Stimulated activated CD8-positive, alpha-beta memory T cell treated with anti-CD3 and anti-CD28 coated beads, Interleukin-15, amount 100 ng/mL, for 1 hour (primary cell): ENCODE measurements at regions not wholly inside any gene's neighbourhood (a gene's known extent, or its start where the extent isn't known, plus 50 kb on each side); places are given as distances from the start of the nearest gene placed in this dataset.
"Not testable (repeated sequence)": the region's sequence is repeated elsewhere in the genome, so short reads cannot be mapped to it uniquely, and the experiment has no call there.

Experiments
- DNase-seq: peaks from one replicate; pipeline ENCODE4 v3.0.0-alpha.2; 2020; ENCODE audit warnings: low read depth

- DNase-seq: no peak
Measured at GRCh38 chr1:38609166-38610025, 250.2 kb downstream of the RRAGC start.

GRCh38 chr1:38608202-38608864 lies 251.2 kb downstream of the RRAGC start:
- no peak for DNase-seq

- no peak for DNase-seq
Measured at GRCh38 chr1:38607526-38607925, 252.0 kb downstream of the RRAGC start.

GRCh38 chr1:38605063-38605462 lies 254.5 kb downstream of the RRAGC start:
- DNase-seq: no peak

GRCh38 chr1:38603907-38604306 lies 255.7 kb downstream of the RRAGC start:
- no peak for DNase-seq

- no peak for DNase-seq
Measured at GRCh38 chr1:38600905-38601304, 258.7 kb downstream of the RRAGC start.

- no peak for DNase-seq
Measured at GRCh38 chr1:38600286-38600685, 259.3 kb downstream of the RRAGC start.

- DNase-seq: no peak
Measured at GRCh38 chr1:38598118-38598517, 261.5 kb downstream of the RRAGC start.

GRCh38 chr1:38589036-38589435 lies 270.5 kb downstream of the RRAGC start:
- no peak for DNase-seq

- DNase-seq: no peak
Measured at GRCh38 chr1:38587766-38588165, 271.8 kb downstream of the RRAGC start.

- peak; percentile 9 for DNase-seq
Measured at GRCh38 chr1:38586993-38587646, 272.5 kb downstream of the RRAGC start.

GRCh38 chr1:38585971-38586370 lies 273.6 kb downstream of the RRAGC start:
- no peak for DNase-seq

- DNase-seq: no peak
Measured at GRCh38 chr1:38585460-38585859, 274.1 kb downstream of the RRAGC start.

GRCh38 chr1:38584448-38585355 lies 274.9 kb downstream of the RRAGC start:
- no peak for DNase-seq

- not testable (repeated sequence) for DNase-seq
Measured at GRCh38 chr1:38583287-38583686, 276.3 kb downstream of the RRAGC start.

GRCh38 chr1:38581396-38581795 lies 278.2 kb downstream of the RRAGC start:
- DNase-seq: no peak

GRCh38 chr1:38580594-38580993 lies 279.0 kb downstream of the RRAGC start:
- no peak for DNase-seq

- DNase-seq: no peak
Measured at GRCh38 chr1:38579056-38579455, 280.5 kb downstream of the RRAGC start.

GRCh38 chr1:38578271-38578951 lies 281.2 kb downstream of the RRAGC start:
- DNase-seq: no peak

- DNase-seq: no peak
Measured at GRCh38 chr1:38577937-38578270, 281.7 kb downstream of the RRAGC start.

- no peak for DNase-seq
Measured at GRCh38 chr1:38577385-38577784, 282.2 kb downstream of the RRAGC start.
